Bone marrow (tissue), 2 donors: ENCODE measurements at regions not wholly inside any gene's neighbourhood (a gene's known extent, or its start where the extent isn't known, plus 50 kb on each side); places are given as distances from the start of the nearest gene placed in this dataset.

ENCODE experiments used
- DNase-seq, 2 donors: peaks; one replicate each; lab custom pipeline; 2025; lab: John Stamatoyannopoulos, UW

- DNase-seq, result no peak
Measured at GRCh38 chr2:37866171-37866934, 58.7 kb upstream of the RMDN2 start.

GRCh38 chr2:37867166-37867565 lies 57.9 kb upstream of the RMDN2 start:
- DNase-seq, result no peak

GRCh38 chr2:37868866-37869265 lies 56.2 kb upstream of the RMDN2 start:
- peak in 1 of 2 donors; percentile 17 for DNase-seq

GRCh38 chr2:37869304-37869703 lies 55.8 kb upstream of the RMDN2 start:
- no peak for DNase-seq

- DNase-seq, result no peak
Measured at GRCh38 chr2:37869771-37870170, 55.3 kb upstream of the RMDN2 start.

- no peak for DNase-seq
Measured at GRCh38 chr2:37870829-37871228, 54.3 kb upstream of the RMDN2 start.

- peak in 1 of 2 donors; percentile 84 for DNase-seq
Measured at GRCh38 chr2:37871456-37872191, 53.5 kb upstream of the RMDN2 start.

- no peak for DNase-seq
Measured at GRCh38 chr2:37872192-37872750, 52.8 kb upstream of the RMDN2 start.

- no peak for DNase-seq
Measured at GRCh38 chr2:37873229-37873628, 51.9 kb upstream of the RMDN2 start.

GRCh38 chr2:37873749-37874330 lies 51.2 kb upstream of the RMDN2 start:
- no peak for DNase-seq

GRCh38 chr2:37874470-37874869 lies 50.6 kb upstream of the RMDN2 start:
- no peak for DNase-seq
